Stimulated activated CD4-positive, alpha-beta T cell treated with anti-CD3 and anti-CD28 coated beads, Interleukin-2, amount 100 ng/mL, for 4 hours (primary cell): ENCODE measurements at regions not wholly inside any gene's neighbourhood (a gene's known extent, or its start where the extent isn't known, plus 50 kb on each side); places are given as distances from the start of the nearest gene placed in this dataset.

Experiments
- DNase-seq: peaks from one replicate; pipeline ENCODE4 v3.0.0-alpha.2; 2020; ENCODE audit warnings: low read depth

DNA sequence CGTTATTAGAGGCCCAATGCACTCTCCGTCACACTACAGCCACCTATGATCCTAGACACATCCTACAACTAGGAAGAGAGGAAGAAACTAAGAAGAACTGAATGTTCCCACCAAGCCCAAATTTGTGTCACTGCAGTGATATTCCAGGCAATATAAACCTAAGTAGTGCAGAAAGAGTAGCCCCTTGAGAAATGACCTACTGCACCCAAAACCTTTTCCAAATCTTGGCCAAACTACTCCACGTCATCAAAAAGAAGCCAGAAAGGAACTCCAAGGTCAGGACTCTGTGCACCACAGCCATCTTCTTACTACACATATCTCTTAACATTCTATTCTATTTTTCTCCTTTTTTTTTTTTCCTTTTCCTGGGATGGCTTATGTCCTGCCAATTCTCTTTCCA is 60.2 kb downstream of the ADAMTS1 start:
- DNase-seq, result no peak

DNA sequence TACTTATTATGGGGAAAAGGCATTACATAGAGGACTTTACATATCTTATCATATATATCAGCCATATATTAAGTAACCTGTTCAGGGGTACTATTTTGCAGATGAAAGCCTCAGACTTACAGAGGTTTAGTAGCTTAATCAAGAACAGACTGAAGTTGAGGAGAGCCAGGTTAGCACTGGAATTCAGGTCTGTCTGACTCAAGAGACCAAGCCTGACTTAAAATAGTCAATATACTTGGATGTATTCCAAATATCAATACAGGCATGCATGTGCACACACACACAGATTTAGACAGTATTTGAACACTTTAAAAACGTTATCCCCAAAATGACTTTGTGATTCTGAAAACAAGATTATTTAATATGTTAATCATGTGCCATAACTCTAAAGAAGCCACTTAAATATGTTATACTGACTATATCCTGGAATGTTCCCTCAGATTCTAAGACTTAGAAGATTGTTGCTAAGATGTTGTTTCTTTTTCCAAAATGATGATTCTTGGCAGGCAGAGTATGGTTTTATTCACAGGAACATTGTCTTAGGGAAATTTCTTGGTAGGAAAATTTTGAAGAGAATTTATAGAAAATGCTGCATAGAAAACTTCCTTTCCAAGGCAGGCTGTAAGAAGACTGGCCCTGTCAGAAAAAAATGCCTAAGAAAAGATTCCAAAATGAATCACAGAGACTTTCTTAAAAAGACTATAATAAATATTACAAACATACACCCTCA is 61.6 kb downstream of the ADAMTS1 start:
- no peak for DNase-seq

DNA sequence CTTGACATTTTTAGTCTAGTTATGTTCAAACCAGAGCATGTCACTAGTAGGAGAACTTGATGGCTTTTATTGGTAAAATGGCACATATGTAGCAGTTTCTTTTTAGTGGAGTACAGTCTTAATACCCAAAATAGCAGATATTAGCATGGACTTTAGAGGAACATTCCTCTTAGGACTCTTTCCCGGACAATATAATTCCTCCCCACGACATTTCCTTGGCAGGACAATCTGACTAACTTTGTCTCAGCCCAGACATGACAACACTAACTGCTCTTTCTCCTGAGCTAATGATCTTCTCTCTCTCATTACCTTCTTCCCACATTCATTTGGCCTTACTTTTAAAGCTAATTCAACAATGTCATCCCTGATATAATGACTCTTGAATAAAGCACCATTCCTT is 62.5 kb downstream of the ADAMTS1 start:
- no peak for DNase-seq

DNA sequence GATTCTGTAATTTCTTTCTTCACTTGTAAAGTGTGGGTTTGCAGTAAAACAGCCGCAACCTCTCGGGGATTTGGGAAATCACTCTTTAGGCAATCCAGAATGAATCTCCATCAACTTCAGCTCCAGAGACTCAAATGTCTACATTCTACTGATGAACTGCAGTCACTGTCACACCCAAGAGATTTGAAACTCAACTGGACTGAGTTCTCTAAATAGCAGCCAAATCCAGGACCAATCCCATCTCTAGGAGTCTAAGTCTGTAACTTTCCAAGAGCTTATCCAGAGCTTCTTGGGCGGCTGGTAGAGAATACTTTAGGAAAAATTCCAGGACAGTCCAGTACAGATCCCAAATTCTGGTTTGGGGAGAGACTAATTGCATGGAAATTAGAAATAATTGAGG is 62.9 kb downstream of the ADAMTS1 start:
- DNase-seq, result no peak

DNA sequence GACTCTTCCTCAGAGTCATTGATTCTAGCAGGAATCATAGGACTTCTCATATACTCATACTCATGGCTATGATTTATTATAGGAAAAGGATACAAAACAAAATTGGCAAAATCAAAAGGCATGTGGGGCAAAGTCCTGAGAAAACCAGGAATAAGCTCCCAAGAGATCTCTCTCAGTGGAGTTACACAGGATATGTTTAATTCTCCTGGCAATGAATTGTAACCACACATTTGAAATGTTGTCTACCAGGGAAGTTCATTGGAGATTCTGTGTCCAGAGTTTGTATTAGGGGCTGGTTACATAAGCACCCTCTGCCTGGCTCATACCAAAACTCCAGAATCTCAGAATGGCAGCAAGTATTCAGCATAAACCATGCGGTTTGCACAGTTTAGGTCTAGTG is 63.9 kb downstream of the ADAMTS1 start:
- DNase-seq, result no peak

DNA sequence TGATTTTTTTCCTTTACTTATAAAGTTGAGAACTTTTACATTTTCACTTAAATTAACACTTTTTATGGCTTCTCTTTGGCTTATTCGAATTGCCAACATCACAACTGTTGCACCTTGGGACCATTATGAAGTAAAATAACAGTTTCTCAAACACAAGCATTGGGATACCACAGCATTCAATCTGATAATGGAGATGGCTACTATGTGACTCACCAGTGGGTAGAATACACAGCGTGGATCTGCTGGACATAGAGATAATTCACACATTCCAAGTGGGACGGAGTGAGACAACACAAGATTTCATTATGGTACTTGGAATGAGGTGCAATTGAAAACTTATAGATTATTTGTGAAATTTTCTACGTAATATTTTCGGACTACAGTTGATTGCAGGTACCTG is 68.0 kb downstream of the ADAMTS1 start:
- no peak for DNase-seq

DNA sequence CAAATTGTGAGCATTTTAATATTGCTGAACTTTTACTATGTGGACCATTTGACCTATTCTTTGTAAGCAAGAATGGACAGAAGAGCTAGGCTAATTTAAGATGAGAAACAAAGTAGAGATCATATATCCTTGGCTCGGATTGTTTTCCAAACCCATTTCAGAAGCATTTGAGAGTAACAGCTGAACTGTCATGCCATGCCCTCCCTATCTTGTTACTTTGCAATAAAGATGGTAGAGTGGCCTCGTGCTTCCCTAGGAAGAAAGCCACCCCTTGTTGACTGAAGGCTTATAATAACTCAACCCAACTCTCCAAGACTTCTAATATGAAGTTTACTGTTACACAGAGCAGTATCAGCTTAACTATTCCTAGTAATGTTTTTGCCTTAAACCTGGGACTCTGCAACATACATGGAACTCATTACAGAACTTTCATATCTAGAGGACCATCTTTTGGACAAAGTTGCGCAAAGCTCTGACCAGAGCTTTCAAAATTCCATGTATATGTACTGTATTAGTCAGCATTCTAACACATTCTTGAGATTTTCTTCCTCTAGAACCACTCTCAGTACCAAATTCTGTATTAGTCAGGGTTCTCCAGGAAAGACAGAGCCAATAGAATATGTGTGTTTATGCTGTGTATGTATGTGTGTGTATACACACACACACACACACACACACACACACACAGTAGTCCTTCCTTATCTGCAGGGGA is 68.7 kb downstream of the ADAMTS1 start:
- no peak for DNase-seq

DNA sequence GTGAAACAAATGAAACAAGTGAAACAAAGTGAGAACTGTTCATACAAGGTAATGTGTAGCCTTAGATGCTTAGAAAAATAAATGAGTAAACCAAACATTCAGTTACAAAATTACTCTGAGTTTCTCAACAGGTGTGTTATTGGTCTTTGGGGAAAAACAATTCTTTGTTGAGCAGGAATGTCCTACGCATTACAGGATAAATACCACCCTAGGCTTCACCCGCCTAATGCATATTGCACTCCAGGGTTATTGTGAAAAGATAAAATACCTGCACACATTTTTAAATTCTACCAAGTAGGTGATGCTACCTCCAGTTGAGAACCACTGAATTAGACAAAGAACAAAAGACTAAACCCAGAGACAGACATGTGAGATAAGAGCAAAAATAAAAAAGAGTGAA is 72.2 kb downstream of the ADAMTS1 start:
- DNase-seq, result no peak

DNA sequence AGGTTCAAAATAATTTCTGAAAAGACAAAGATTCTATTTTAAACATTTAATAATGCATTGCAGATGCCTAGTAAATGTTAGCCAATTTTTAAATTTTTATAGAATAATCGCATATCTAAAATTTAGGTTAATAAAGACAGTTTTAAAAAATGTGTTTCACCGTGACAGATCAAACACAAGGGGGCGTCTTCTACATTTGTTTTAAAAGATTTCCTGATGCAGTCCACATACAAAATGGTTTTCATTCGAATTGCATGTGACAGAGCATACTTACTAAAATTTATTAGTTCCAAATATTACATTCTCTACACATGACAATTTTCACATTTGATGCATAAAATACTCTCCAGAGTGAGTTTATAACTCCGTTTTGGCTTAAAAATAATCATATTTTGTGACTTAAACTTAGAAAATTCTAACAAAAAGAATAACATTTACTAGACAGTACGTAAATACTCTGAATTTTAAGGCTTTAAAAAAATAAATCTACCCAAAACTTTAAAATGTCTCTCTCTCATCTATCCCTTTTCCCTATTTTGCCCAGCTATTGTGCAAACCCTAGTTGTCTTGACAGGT is 75.5 kb downstream of the ADAMTS1 start:
- DNase-seq, result no peak

DNA sequence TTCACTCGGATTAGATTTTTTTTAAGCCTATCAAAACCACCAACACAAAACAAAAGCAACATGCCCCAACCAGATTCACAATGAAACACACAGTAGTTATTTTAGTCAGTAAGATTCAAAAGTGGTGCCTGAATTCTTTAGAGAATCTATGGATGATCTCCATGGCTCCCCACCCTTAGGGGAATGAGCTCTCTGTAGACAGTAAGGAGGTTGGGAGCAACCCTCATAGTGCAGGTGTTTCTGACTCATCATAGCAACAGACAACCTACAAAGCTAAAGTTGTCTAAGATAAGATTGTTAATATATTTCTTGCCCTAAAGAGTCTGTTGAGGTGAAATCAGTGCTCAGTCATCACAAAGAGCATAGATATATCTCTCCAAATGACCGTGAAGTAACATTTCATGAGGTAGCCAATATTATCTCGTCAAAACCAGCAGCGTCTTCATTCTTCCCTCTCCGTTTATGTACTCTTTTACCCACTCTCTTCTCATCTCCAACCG is 78.3 kb downstream of the ADAMTS1 start:
- no peak for DNase-seq

DNA sequence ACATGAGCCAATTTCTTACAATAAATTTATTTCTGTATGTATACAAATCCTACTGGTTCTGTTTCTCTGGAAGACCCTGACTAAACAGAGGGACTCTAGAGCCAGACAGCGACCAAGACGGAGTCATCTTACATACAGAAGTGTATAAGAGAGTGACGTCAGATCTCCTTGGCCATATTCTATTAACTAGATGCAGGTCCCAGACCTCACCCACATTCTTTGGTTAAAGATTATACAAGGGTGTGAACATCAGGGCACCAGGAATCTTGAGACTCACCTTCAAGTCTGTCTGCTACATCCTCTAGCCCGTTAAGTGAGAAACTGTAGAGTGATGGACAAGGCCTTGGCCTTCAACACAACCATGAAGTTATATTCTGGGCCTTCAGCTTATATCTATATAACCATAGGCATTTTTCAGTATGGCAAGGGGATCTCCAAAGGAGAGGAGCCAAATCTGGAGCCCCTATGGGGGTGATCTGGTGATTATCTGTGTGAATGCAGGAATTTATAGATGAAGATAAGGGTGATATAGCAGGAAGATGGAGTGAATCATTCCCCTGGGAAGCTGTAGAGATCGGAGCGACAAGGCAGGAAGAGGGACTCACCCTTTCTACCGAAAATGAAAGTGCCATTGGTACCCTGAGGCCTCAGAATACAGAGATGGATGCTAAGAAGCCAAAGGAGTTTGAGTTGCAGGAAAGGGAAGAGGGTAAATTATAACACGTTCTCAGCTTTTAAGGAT is 83.9 kb downstream of the ADAMTS1 start:
- DNase-seq, result no peak

DNA sequence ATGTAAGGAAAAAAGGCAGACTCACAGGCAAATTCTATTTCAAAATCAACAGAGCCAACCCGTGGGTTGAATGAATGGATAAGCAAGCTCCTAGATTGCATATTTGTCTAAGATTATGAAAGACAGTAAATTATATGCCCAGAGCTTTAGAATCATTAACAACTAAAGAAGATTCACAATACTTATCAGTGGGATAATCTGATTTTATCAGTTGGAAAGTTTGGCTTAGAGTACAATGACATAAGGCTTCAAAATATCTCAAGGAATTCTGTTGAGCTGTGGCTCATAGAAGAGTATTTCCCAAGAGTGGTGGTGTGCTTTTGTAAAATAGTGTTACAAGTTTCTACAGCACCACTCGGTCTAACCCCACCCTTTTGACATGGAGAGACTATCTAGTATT is 85.5 kb downstream of the ADAMTS1 start:
- DNase-seq, result no peak

DNA sequence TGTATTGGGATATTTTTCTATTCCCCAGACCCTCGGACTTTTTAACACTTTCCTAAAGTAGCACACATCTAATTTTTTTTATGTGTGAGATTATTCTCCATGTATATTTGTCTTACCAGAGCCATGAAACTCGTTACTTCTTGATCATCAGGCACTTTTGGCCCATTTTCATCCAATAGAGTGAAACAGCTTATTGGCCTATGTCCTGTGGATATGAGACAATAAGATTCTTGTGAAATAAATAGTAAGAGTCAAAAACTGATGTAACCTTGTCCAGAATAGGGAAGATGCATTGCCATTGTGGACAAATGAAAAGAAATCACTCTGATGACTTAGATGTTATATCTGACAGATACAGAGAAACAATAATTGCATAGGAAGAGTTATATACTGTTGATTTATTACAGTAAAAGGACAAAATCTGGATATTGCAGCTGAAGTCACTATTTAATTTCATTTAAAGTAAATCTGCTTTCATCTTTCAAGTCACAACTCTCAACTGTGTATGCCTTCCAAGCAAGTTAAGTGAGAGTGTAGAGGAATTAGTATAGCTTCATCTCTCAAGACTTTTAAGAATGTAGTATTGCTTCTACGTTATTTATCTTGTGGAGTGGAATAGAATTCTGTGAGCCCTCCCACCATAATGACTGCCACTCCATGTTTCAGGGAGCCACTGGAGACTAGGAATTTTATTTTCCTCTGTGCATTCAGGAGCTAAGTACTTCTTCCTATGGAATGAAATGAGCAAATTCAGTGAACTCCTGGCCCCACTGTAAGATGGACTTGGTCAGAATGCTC is 86.9 kb downstream of the ADAMTS1 start:
- no peak for DNase-seq

DNA sequence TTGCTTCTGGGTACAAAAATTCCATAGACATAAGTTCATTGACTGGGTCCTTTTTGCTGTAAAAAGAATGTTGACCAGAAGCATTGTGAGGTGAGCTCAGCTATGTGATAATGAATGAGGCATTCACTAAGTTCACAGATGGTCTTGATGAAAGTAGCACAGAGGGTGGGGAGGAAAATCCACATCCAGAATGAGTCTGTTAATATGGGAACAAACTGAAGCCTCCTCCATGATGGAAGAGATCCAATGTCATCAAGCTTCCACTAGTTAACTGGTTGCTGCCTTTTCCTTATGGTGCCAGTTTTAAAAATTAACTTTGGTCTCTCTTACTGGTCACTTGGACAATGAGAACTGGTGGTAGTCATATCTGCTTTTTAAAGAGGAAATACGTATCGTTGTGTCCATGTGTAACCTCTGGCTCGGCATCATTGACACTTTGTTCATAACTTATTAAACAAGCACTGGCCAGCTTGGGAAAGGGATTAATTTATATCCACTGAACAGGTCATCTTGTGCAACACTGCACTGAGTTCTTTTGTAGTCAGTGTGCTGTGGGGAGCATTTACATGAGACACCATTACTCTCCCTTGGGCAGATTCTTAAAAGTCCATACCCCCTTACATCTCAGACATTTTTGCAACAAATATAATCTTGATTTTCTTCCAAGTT is 88.6 kb downstream of the ADAMTS1 start:
- DNase-seq, result no peak

DNA sequence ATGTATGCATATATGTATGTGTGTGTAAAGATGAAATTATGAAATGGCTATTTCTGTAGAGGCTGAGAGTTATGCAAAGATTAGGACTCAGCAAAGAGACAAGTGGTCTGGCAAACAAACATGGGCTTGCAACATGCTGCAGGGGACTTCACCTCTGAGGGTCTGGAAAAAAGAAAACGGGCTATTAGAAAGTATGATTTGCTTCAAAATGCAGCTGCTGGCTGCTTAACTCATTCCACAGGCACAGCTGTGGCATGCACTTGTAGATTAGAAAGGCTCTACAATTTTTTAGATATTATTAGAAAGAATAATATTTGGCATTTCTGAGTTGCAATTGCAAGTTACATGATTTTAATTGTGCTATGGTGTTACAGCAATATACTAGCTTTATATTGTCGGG is 90.4 kb downstream of the ADAMTS1 start:
- DNase-seq, result no peak

DNA sequence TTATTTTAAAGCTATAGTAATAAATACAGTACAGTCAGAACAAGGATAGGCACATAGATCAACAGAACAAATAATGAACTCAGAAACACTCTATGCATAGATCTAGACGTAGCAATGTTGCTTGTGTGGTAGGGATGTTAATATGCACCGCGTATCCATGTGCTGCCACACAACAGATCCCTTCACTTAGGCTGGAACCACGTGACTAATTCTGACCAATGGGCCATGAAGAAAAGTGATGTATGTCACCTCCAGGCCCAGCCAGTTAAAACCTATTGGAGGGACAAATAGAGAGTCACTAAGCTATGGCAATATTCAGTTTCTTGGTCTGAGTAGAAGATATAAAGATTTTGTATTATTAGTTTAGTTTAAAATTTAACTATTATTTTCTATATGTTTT is 91.4 kb downstream of the ADAMTS1 start:
- DNase-seq, result no peak

DNA sequence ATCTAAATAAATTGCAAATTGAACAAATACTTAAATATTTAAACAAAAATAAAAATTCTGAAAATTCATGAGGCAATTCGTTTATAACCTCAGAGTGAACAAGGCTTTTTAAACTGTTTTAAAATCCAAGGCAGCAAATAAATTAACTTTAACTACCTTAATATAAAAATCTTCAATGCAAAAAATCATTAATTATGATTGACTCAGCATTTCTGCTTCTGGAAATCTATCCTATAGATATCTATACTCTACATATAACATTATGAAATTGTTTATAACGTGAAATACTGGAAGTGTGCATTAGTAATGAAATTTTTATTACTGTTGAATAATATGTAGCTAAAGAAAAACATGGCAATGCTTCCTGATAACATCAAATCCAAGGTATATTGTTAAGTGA is 92.4 kb downstream of the ADAMTS1 start:
- no peak for DNase-seq

DNA sequence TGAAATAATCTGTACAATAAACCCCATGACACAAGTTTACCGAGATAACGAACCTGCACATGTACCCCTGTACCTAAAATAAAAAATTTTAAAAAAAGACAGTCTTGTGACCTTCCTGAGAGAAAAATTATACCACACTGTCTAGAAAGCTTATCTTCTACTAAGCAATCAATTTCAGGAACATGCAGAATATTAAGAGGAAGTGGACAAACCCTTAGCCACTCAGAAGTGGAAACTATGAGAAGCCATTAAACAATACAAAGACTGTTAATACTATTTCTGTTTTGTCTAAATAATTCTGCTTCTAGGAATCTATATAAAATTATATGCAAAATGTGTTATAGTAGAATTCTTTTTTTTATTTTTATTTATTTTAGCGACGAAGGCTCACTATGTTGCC is 93.9 kb downstream of the ADAMTS1 start:
- DNase-seq, result no peak

DNA sequence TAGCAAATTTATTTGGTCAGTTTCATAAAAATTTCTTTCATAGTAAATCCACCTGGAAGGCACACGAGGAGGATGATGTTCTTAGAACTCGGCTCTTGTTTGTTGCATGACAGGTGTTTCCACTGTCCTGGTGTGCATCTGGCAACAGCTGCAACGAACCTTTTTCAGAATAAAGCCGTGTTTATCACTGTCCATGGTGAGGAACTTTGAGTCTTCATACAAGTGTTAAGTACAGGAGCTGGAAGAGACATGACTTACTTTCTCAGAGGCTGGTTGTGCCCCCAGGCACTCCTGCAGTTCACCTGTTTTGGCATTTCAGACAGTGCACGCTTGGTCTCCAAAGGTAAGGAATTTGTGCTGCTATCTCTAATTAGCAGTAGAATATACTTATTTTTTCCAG is 97.1 kb downstream of the ADAMTS1 start:
- DNase-seq, result no peak

DNA sequence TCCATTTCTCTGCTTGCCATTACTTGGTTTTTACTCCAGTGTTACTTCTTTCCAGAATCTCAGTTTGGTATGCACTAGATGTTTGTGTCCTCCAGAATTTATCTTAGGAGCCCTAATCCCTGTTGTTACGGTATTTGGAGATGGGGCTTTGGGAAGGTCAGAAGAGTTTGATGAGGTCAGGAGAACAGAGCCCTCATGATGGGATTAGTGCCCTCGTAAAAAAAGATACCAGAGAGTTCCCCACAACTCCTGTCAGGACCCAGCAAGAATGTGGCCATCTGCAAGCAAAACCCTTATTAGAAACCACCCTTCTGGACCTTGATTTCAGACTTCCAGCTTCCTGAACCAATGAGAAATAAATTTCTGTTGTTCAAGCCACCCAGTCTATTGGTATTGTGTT is 98.0 kb downstream of the ADAMTS1 start:
- DNase-seq, result no peak

DNA sequence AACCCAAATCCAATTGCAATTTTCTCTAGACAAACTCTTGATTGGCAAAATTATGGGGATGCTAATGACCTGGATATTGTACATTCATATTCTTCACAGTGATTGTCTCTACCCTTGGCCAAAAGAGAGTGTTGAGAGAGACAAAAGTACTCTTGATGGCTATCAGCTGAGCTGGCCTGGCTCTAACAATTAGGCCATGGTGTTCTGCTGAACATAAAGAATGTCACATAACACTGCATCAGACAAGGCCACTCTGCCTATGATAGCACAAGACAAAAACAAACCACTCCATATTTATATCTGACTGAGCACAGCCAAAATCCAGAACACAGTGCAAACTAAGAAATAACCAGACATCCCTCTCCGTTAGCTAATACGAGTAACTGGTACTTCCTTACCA is 101.7 kb downstream of the ADAMTS1 start:
- DNase-seq, result no peak
